K562 (cell line): ENCODE measurements at regions not wholly inside any gene's neighbourhood (a gene's known extent, or its start where the extent isn't known, plus 50 kb on each side); places are given as distances from the start of the nearest gene placed in this dataset.

Experiments
- ATAC-seq: fragments of 200-7000 bp; cut with Tn5 transposase; 3 replicates; pipeline ENCODE4 v1.9.1; 2020; ENCODE audit warnings: moderate library complexity
- BruUV-seq: library from RNA; stranded (reverse); fragments of 400-500 nt; replicated peaks from 2 replicates; lab custom pipeline; 2021; lab: Mats Ljungman, UMichigan
- CTCF ChIA-PET: fragments of 300-600 bp; formaldehyde crosslinking; extraction: SDS; loops from one replicate; lab custom pipeline; 2021; ENCODE audit warnings: low intra/inter-chr PET ratio; lab: Yijun Ruan, JAX
- POLR2A ChIA-PET: fragments of 300-600, 350-650 bp; sonication (Branson Sonifier 250); formaldehyde crosslinking; extraction: SDS; loops from one replicate; lab custom pipeline; 2021; ENCODE audit warnings: antibody characterized with exemption, inconsistent platforms; lab: Yijun Ruan, JAX
- DNase-seq, 4 experiments: peaks; one replicate each; pipeline versions ENCODE4 v3.0.0 to v3.0.0-alpha.2; 2011 to 2018; ENCODE audit warnings: low spot score in 3 of 4, mixed read lengths in 3 of 4; ENCODE audit errors: extremely low read depth in 1 of 4
- FAIRE-seq: peaks from 2 replicates; lab custom pipeline; 2011; peaks lifted over from hg19 to GRCh38; lab: Jason Lieb, UNC
- H2AFZ ChIP-seq: 2 replicates; pipeline ENCODE4 v1.6.0; 2011; ENCODE audit warnings: low read depth, low read length, control low read depth, inconsistent platforms
- H3K27ac ChIP-seq: fragments of 200-600 bp; 3 replicates; pipeline ENCODE4 v1.8.0; 2011; ENCODE audit warnings: low read depth, mild to moderate bottlenecking, control low read depth, inconsistent platforms, low read length, moderate library complexity, mixed read lengths; ENCODE audit errors: extremely low read depth
- H3K27me3 ChIP-seq, 2 experiments: fragments of 300-600 bp in 1 of 2; 2 replicates in 1 of 2; 3 replicates in 1 of 2; pipeline versions ENCODE4 v1.6.0 to v1.8.0; 2011; ENCODE audit warnings: inconsistent platforms in 2 of 2, low read length in 2 of 2, mild to moderate bottlenecking in 1 of 2, mixed read lengths in 1 of 2, moderate library complexity in 1 of 2; ENCODE audit not compliant: control insufficient read depth in 2 of 2, insufficient read depth in 2 of 2
- H3K36me3 ChIP-seq: fragments of 300-600 bp; 3 replicates; pipeline ENCODE4 v1.8.0; 2011; ENCODE audit warnings: mild to moderate bottlenecking, low read length, inconsistent platforms; ENCODE audit not compliant: control insufficient read depth, insufficient read depth
- H3K4me1 ChIP-seq, 2 experiments: fragments of 200-600 bp in 1 of 2; replicated peaks in 1 of 2; 2 replicates in 1 of 2; 3 replicates in 1 of 2; pipeline versions ENCODE4 v1.5.1 to v1.8.0; 2011; ENCODE audit warnings: inconsistent platforms in 2 of 2, low read length in 2 of 2, mild to moderate bottlenecking in 1 of 2, mixed read lengths in 1 of 2, moderate library complexity in 1 of 2; ENCODE audit not compliant: control insufficient read depth in 2 of 2, insufficient read depth in 2 of 2
- H3K4me2 ChIP-seq: 2 replicates; pipeline ENCODE4 v1.6.1; 2011; ENCODE audit warnings: low read length, control low read depth, inconsistent platforms, mixed read lengths; ENCODE audit not compliant: insufficient read depth
- H3K4me3 ChIP-seq: fragments of 200-600 bp; sonication (generic), shearing (Covaris generic); 2 replicates; pipeline ENCODE4 v1.5.1; 2016; ENCODE audit warnings: control low read depth, inconsistent platforms
- H3K79me2 ChIP-seq: fragments of 200-600 bp; 3 replicates; pipeline ENCODE4 v1.8.0; 2011; ENCODE audit warnings: low read length, inconsistent platforms; ENCODE audit not compliant: control insufficient read depth, insufficient read depth
- H3K9ac ChIP-seq, 2 experiments: 2 replicates each; pipeline versions ENCODE4 v1.6.0 to v1.6.1; 2011; ENCODE audit warnings: low read depth in 2 of 2, low read length in 2 of 2, control low read depth in 1 of 2, inconsistent platforms in 1 of 2, mild to moderate bottlenecking in 1 of 2, mixed read lengths in 1 of 2; ENCODE audit not compliant: insufficient read depth in 1 of 2
- H3K9me1 ChIP-seq: one replicate; pipeline ENCODE4 v1.6.0; 2011; ENCODE audit warnings: inconsistent platforms, mild to moderate bottlenecking, low read length, moderate library complexity; ENCODE audit not compliant: control insufficient read depth, insufficient read depth
- H3K9me3 ChIP-seq: replicated peaks from 2 replicates; pipeline ENCODE4 v1.5.1; 2011; ENCODE audit warnings: low read depth, low read length, inconsistent platforms; ENCODE audit not compliant: control insufficient read depth, insufficient read depth
- H4K20me1 ChIP-seq: replicated peaks from 2 replicates; pipeline ENCODE4 v1.6.1; 2011; ENCODE audit warnings: low read length, inconsistent platforms, mixed read lengths; ENCODE audit not compliant: control insufficient read depth, insufficient read depth
- CLOCK ChIP-seq: fragments of 250-450 bp; sonication (Bioruptor Pico); IDR thresholded peaks from 2 replicates; pipeline ENCODE4 v1.4.0; 2020; ENCODE audit warnings: mild to moderate bottlenecking, moderate library complexity, borderline replicate concordance
- FOXK2 ChIP-seq, 2 experiments: fragments of 450-650 bp; IDR thresholded peaks in 1 of 2; conservative IDR thresholded peaks in 1 of 2; 2 replicates each; pipeline ENCODE4 v1.6.1; 2016; ENCODE audit warnings: low read depth in 2 of 2, mild to moderate bottlenecking in 1 of 2
- IRF2 ChIP-seq: sonication (generic); formaldehyde crosslinking; IDR thresholded peaks from 2 replicates; pipeline ENCODE4 v1.8.1; 2022; ENCODE audit warnings: mild to moderate bottlenecking, missing genetic modification reagents
- MAX ChIP-seq: sonication (generic); formaldehyde crosslinking; IDR thresholded peaks from 2 replicates; pipeline ENCODE4 v1.9.0; 2022; ENCODE audit warnings: mild to moderate bottlenecking, missing genetic modification reagents
- MTA3 ChIP-seq: fragments of 450-650 bp; formaldehyde crosslinking; IDR thresholded peaks from 2 replicates; pipeline ENCODE4 v1.6.1; 2017; ENCODE audit warnings: mild to moderate bottlenecking, borderline replicate concordance
- NFYB ChIP-seq: IDR thresholded peaks from 2 replicates; pipeline ENCODE4 v1.6.1; 2011; ENCODE audit warnings: mild to moderate bottlenecking, moderate library complexity; ENCODE audit not compliant: insufficient read length; ENCODE audit errors: extremely low read depth
- TARDBP ChIP-seq: fragments of 450-650 bp; IDR thresholded peaks from 2 replicates; pipeline ENCODE4 v1.6.1; 2016
- TFAP4 ChIP-seq: sonication (generic); formaldehyde crosslinking; IDR thresholded peaks from 2 replicates; pipeline ENCODE4 v1.8.0; 2022; ENCODE audit warnings: missing genetic modification reagents, mild to moderate bottlenecking, moderate library complexity, borderline replicate concordance
- THAP7 ChIP-seq: fragments of 250-450 bp; sonication (Bioruptor Pico); IDR thresholded peaks from 2 replicates; pipeline ENCODE4 v1.5.0; 2021
- ZNF232 ChIP-seq: sonication (generic); formaldehyde crosslinking; IDR thresholded peaks from 2 replicates; pipeline ENCODE4 v1.8.0; 2022; ENCODE audit warnings: mild to moderate bottlenecking, missing genetic modification reagents
- ZNF764 ChIP-seq: fragments of 250-450 bp; sonication (Bioruptor Pico); IDR thresholded peaks from 2 replicates; pipeline ENCODE4 v1.4.0; 2020; ENCODE audit warnings: low read depth, mild to moderate bottlenecking, moderate library complexity
- WGBS: fragments of 100-300 bp; shearing (Covaris generic); methylation state at CpG from one replicate; pipeline ENCODE4 v1.1.6; 2016; ENCODE audit warnings: low coverage, mixed read lengths; ENCODE audit not compliant: insufficient coverage; ENCODE audit errors: missing lambda C conversion rate; 5-methylcytosine and 5-hydroxymethylcytosine counted together
- in situ Hi-C: fragments of 300-500 bp; cut with MboI; formaldehyde crosslinking; loops from 4 replicates; pipeline ENCODE4 v1.15.0; 2018; ENCODE audit warnings: inconsistent platforms, mixed read lengths
- intact Hi-C: fragments of 100-400 bp; cut with micrococcal nuclease; formaldehyde crosslinking; loops from 2 replicates; pipeline ENCODE4 v1.14.2; 2022

GRCh38 chr5:4785971-4786370, 354.2 kb upstream of the ADAMTS16 start:
- 0% methylated on average over 1 of the region's 1 CpG for WGBS
- FAIRE-seq, result no peak
- Histone ChIP-seq H3K9ac (no peak overlapping the region), H3K9me3 (peaks cover 6% of the 10 kb centered on the region; the same call in 1 of the 2 replicates), H3K79me2 (no peaks in the 10 kb centered on the region), H3K36me3 (no peaks in the 10 kb centered on the region), H3K27me3 (no peaks in the 10 kb centered on the region), H3K4me2 (no peak overlapping the region), H3K27ac (no peak overlapping the region), H2AFZ (no peak overlapping the region)
- no TSS peak for BruUV-seq
- no peak for DNase-seq
- ATAC-seq, result no peak
- intact Hi-C loops, result no loop called here
- ChIA-PET POLR2A (no interaction called here), CTCF (no interaction called here)
- in situ Hi-C loops, result no loop called here
- TF ChIP-seq FOXK2 (conservative IDR thresholded peaks at IDR 0.05 in 1 of 2, IDR thresholded peaks at IDR 0.05 in 1 of 2; ENCODE audit: low read depth in 2 of 2), result no peak
- TF ChIP-seq, all 486 proteins: peak for 0
- Histone ChIP-seq H3K9me1 (no peaks in the 10 kb centered on the region), H4K20me1 (no peaks in the 10 kb centered on the region), H3K4me1 (no peaks in the 10 kb centered on the region), H3K4me3 (no peak overlapping the region)

- Histone ChIP-seq H3K4me1 (no peaks in the 10 kb centered on the region), H4K20me1 (no peaks in the 10 kb centered on the region), H3K27me3 (no peaks in the 10 kb centered on the region), H3K9me1 (no peaks in the 10 kb centered on the region), H3K27ac (no peak overlapping the region), H3K79me2 (no peaks in the 10 kb centered on the region), H2AFZ (no peak overlapping the region), H3K4me3 (no peak overlapping the region), H3K4me2 (no peak overlapping the region), H3K9me3 (no peaks in the 10 kb centered on the region; the same call in 1 of the 2 replicates), H3K9ac (no peak overlapping the region), H3K36me3 (no peaks in the 10 kb centered on the region)
- CTCF ChIA-PET, result no interaction called here
- 0% methylated on average over 2 of the region's 2 CpGs for WGBS
- intact Hi-C loops, result no loop called here
- in situ Hi-C loops, result no loop called here
- FAIRE-seq (no peak), ATAC-seq (no peak), DNase-seq (no peak)
- TF ChIP-seq TARDBP, result no peak
- no peak for TF ChIP-seq THAP7 (CRISPR knock-in tag)
- TF ChIP-seq NFYB, result no peak
- no peak for TF ChIP-seq TFAP4 (CRISPR knock-in tag)
- TF ChIP-seq ZNF764 (CRISPR knock-in tag), result no peak
- no peak for TF ChIP-seq MAX
- no peak for TF ChIP-seq ZNF232 (CRISPR knock-in tag)
- no peak for TF ChIP-seq CLOCK
- TF ChIP-seq MTA3, result no peak
- TF ChIP-seq IRF2 (CRISPR knock-in tag), result no peak
- POLR2A ChIA-PET, result no interaction called here
- no TSS peak for BruUV-seq
Measured at GRCh38 chr5:4797445-4797844, 342.7 kb upstream of the ADAMTS16 start.
